Neural progenitor cell (in vitro differentiated cells): ENCODE measurements at regions not wholly inside any gene's neighbourhood (a gene's known extent, or its start where the extent isn't known, plus 50 kb on each side); places are given as distances from the start of the nearest gene placed in this dataset.

ENCODE experiments used
- DNase-seq: peaks from one replicate; pipeline ENCODE4 v3.0.0-alpha.2; 2016; ENCODE audit warnings: low spot score
- H2AFZ ChIP-seq: fragments of 200-600 bp; sonication (generic); replicated peaks from 2 replicates; pipeline ENCODE4 v1.6.1; 2016; ENCODE audit warnings: antibody characterized with exemption
- H3F3A ChIP-seq: fragments of 200-600 bp; sonication (generic); 2 replicates; pipeline ENCODE4 v1.6.1; 2016; ENCODE audit warnings: antibody characterized with exemption, low read depth
- H3K27ac ChIP-seq: fragments of 200-600 bp; sonication (generic); 2 replicates; pipeline ENCODE4 v1.5.1; 2016; ENCODE audit warnings: mild to moderate bottlenecking
- H3K27me3 ChIP-seq: fragments of 200-600 bp; sonication (generic); 2 replicates; pipeline ENCODE4 v1.6.1; 2016; ENCODE audit warnings: mild to moderate bottlenecking, moderate library complexity
- H3K36me3 ChIP-seq: fragments of 200-600 bp; sonication (generic); 2 replicates; pipeline ENCODE4 v1.5.1; 2016
- H3K4me1 ChIP-seq: fragments of 200-600 bp; sonication (generic); 2 replicates; pipeline ENCODE4 v1.6.1; 2016; ENCODE audit warnings: mixed run types
- H3K4me2 ChIP-seq: fragments of 200-600 bp; sonication (generic); 2 replicates; pipeline ENCODE4 v1.6.1; 2016
- H3K4me3 ChIP-seq: fragments of 200-600 bp; sonication (generic); 2 replicates; pipeline ENCODE4 v1.5.1; 2016
- H3K79me2 ChIP-seq: fragments of 200-600 bp; sonication (generic); 2 replicates; pipeline ENCODE4 v1.6.1; 2016; ENCODE audit warnings: low read depth
- H3K9ac ChIP-seq: fragments of 200-600 bp; sonication (generic); 2 replicates; pipeline ENCODE4 v1.6.1; 2016
- H3K9me3 ChIP-seq: fragments of 200-600 bp; sonication (generic); 2 replicates; pipeline ENCODE4 v1.5.1; 2016; ENCODE audit warnings: low read depth
- H4K20me1 ChIP-seq: fragments of 200-600 bp; sonication (generic); 2 replicates; pipeline ENCODE4 v1.6.1; 2016; ENCODE audit warnings: low read depth
- H3K27ac Mint-ChIP-seq: 3 replicates; pipeline ENCODE4 v1.8.0; 2021; ENCODE audit warnings: mixed read lengths
- H3K27me3 Mint-ChIP-seq: 2 replicates; pipeline ENCODE4 v1.8.0; 2022; ENCODE audit warnings: low read depth, mild to moderate bottlenecking, inconsistent platforms, moderate library complexity, mixed read lengths; ENCODE audit not compliant: insufficient read depth
- H3K36me3 Mint-ChIP-seq: 3 replicates; pipeline ENCODE4 v1.8.0; 2021; ENCODE audit warnings: mixed read lengths
- H3K4me1 Mint-ChIP-seq: 3 replicates; pipeline ENCODE4 v1.8.0; 2021; ENCODE audit warnings: mixed read lengths
- H3K4me3 Mint-ChIP-seq: 3 replicates; pipeline ENCODE4 v1.8.0; 2021; ENCODE audit warnings: mild to moderate bottlenecking, moderate library complexity, mixed read lengths
- H3K9me3 Mint-ChIP-seq: 3 replicates; pipeline ENCODE4 v1.8.0; 2020; ENCODE audit warnings: mixed read lengths
- EZH2 ChIP-seq: fragments of 200-600 bp; sonication (generic); IDR thresholded peaks from 2 replicates; pipeline ENCODE4 v1.6.1; 2017; ENCODE audit warnings: antibody characterized with exemption, mild to moderate bottlenecking, moderate library complexity
- EZH2phosphoT487 ChIP-seq: fragments of 200-600 bp; sonication (generic); IDR thresholded peaks from 2 replicates; pipeline ENCODE4 v1.6.1; 2017; ENCODE audit warnings: antibody characterized with exemption
- TF ChIP-seq, protein P1 (sequence below): fragments of 200-600 bp; sonication (generic); IDR thresholded peaks from 2 replicates; pipeline ENCODE4 v1.5.1; 2017; ENCODE audit warnings: antibody characterized with exemption, mild to moderate bottlenecking

DNA sequence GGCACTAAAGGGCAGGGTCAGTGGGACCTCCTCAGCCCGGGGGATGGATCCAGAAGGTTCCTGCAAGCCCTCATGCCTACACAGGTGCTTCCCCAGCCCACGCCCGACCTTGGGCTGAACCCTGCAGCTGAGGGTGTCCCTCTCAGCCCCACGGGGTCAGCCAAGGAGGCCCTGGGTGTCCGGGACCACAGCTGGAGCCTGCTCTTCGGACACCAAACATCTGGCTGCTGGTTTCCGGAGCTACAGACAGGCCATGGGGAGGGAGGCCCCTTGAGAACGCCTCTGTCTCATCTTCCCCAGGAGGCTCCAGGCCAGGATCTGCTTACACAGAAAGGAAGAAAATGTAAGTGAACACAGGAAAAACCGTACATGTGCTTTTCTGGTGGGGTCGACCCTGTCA, 355.7 kb downstream of the MN1 start:
- peaks cover 33% of the 10 kb centered on the region for H3K27me3 Mint-ChIP-seq
- H3K27ac ChIP-seq: no peak overlapping the region
- H3K27me3 ChIP-seq: no peaks in the 10 kb centered on the region
- DNase-seq: no peak
- H3K36me3 Mint-ChIP-seq: no peaks in the 10 kb centered on the region
- no peak overlapping the region for H2AFZ ChIP-seq
- H3K36me3 ChIP-seq: no peaks in the 10 kb centered on the region
- TF ChIP-seq, protein P1, sequence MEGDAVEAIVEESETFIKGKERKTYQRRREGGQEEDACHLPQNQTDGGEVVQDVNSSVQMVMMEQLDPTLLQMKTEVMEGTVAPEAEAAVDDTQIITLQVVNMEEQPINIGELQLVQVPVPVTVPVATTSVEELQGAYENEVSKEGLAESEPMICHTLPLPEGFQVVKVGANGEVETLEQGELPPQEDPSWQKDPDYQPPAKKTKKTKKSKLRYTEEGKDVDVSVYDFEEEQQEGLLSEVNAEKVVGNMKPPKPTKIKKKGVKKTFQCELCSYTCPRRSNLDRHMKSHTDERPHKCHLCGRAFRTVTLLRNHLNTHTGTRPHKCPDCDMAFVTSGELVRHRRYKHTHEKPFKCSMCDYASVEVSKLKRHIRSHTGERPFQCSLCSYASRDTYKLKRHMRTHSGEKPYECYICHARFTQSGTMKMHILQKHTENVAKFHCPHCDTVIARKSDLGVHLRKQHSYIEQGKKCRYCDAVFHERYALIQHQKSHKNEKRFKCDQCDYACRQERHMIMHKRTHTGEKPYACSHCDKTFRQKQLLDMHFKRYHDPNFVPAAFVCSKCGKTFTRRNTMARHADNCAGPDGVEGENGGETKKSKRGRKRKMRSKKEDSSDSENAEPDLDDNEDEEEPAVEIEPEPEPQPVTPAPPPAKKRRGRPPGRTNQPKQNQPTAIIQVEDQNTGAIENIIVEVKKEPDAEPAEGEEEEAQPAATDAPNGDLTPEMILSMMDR: no peak
- TF ChIP-seq EZH2 (no peak), EZH2phosphoT487 (no peak)
- H4K20me1 ChIP-seq: no peaks in the 10 kb centered on the region
- no peaks in the 10 kb centered on the region for H3K9me3 ChIP-seq
- H3K4me3 Mint-ChIP-seq: no peak overlapping the region
- H3K4me3 ChIP-seq: no peak overlapping the region
- H3K9me3 Mint-ChIP-seq: peaks cover 4% of the 10 kb centered on the region
- peaks cover 29% of the 10 kb centered on the region for H3K4me1 ChIP-seq
- peaks cover 8% of the 10 kb centered on the region for H3F3A ChIP-seq
- no peak overlapping the region for H3K4me2 ChIP-seq
- no peaks in the 10 kb centered on the region for H3K79me2 ChIP-seq
- peaks cover 58% of the 10 kb centered on the region for H3K4me1 Mint-ChIP-seq
- H3K9ac ChIP-seq: no peak overlapping the region
- H3K27ac Mint-ChIP-seq: peak overlapping the region; percentile 85

GRCh38 chr22:27447289-27447688, 354.3 kb downstream of the MN1 start:
- H3K79me2 ChIP-seq: no peaks in the 10 kb centered on the region
- H3K4me1 Mint-ChIP-seq: peaks cover 44% of the 10 kb centered on the region
- H3K9me3 ChIP-seq: no peaks in the 10 kb centered on the region
- no peak overlapping the region for H3K9ac ChIP-seq
- no peaks in the 10 kb centered on the region for H3K36me3 ChIP-seq
- no peak overlapping the region for H3K4me3 Mint-ChIP-seq
- peaks cover 17% of the 10 kb centered on the region for H3K4me1 ChIP-seq
- peaks cover 32% of the 10 kb centered on the region for H3K27me3 Mint-ChIP-seq
- H2AFZ ChIP-seq: no peak overlapping the region
- H3K36me3 Mint-ChIP-seq: no peaks in the 10 kb centered on the region
- no peak overlapping the region for H3K27ac ChIP-seq
- no peak for DNase-seq
- H3K9me3 Mint-ChIP-seq: peaks cover 11% of the 10 kb centered on the region
- no peak overlapping the region for H3K4me3 ChIP-seq
- no peak overlapping the region for H3K4me2 ChIP-seq
- no peak overlapping the region for H3K27ac Mint-ChIP-seq
- no peaks in the 10 kb centered on the region for H3K27me3 ChIP-seq
- H3F3A ChIP-seq: peaks cover 7% of the 10 kb centered on the region
- no peaks in the 10 kb centered on the region for H4K20me1 ChIP-seq
- no peak for TF ChIP-seq EZH2phosphoT487
- no peak for TF ChIP-seq EZH2
- TF ChIP-seq, protein P1: no peak

- no peak overlapping the region for H3K9ac ChIP-seq
- no peaks in the 10 kb centered on the region for H4K20me1 ChIP-seq
- TF ChIP-seq, protein P1: no peak
- TF ChIP-seq EZH2 (no peak), EZH2phosphoT487 (no peak)
- H2AFZ ChIP-seq: no peak overlapping the region
- no peak overlapping the region for H3K27ac ChIP-seq
- no peak overlapping the region for H3K4me2 ChIP-seq
- H3F3A ChIP-seq: peaks cover 15% of the 10 kb centered on the region
- Mint-ChIP-seq H3K27me3 (peaks cover 30% of the 10 kb centered on the region), H3K4me3 (no peak overlapping the region), H3K27ac (no peak overlapping the region), H3K36me3 (no peaks in the 10 kb centered on the region), H3K4me1 (peaks cover 41% of the 10 kb centered on the region), H3K9me3 (peaks cover 12% of the 10 kb centered on the region)
- H3K9me3 ChIP-seq: no peaks in the 10 kb centered on the region
- H3K4me3 ChIP-seq: no peak overlapping the region
- DNase-seq: no peak
- no peaks in the 10 kb centered on the region for H3K27me3 ChIP-seq
- H3K36me3 ChIP-seq: no peaks in the 10 kb centered on the region
- H3K4me1 ChIP-seq: peaks cover 15% of the 10 kb centered on the region
- H3K79me2 ChIP-seq: no peaks in the 10 kb centered on the region
Observed at GRCh38 chr22:27450448-27450847, 351.1 kb downstream of the MN1 start.
